OCI-LY7 (cell line): ENCODE measurements at regions not wholly inside any gene's neighbourhood (a gene's known extent, or its start where the extent isn't known, plus 50 kb on each side); places are given as distances from the start of the nearest gene placed in this dataset.

Experiments used
- BruUV-seq: library from RNA; stranded (reverse); fragments of 400-500 nt; replicated peaks from 2 replicates; lab custom pipeline; 2021; lab: Mats Ljungman, UMichigan
- CTCF ChIA-PET: fragments of 300-600 bp; sonication (Branson Sonifier 250); formaldehyde crosslinking; loops from one replicate; lab custom pipeline; 2022; ENCODE audit warnings: antibody characterized with exemption; ENCODE audit not compliant: unreplicated experiment; lab: Charles Lee
- POLR2A ChIA-PET: fragments of 300-600 bp; sonication (Branson Sonifier 250); formaldehyde crosslinking; loops from one replicate; lab custom pipeline; 2022; ENCODE audit warnings: antibody characterized with exemption; lab: Charles Lee
- DNase-seq: peaks from one replicate; pipeline ENCODE4 v3.0.0-alpha.2; 2015; ENCODE audit warnings: low spot score
- H2AFZ ChIP-seq: fragments of 200-600 bp; sonication (generic), shearing (Covaris generic); 2 replicates; pipeline ENCODE4 v1.6.1; 2014; ENCODE audit warnings: mild to moderate bottlenecking, antibody characterized with exemption, low read length, moderate library complexity
- H3K27ac ChIP-seq: fragments of 200-600 bp; sonication (generic); 2 replicates; pipeline ENCODE4 v1.5.1; 2014; ENCODE audit warnings: mixed run types, low read depth, mild to moderate bottlenecking, moderate library complexity, low read length, inconsistent platforms; ENCODE audit not compliant: poor library complexity, severe bottlenecking
- H3K36me3 ChIP-seq: fragments of 200-600 bp; sonication (generic); 2 replicates; pipeline ENCODE4 v1.6.1; 2014; ENCODE audit warnings: mild to moderate bottlenecking, antibody characterized with exemption, low read length, moderate library complexity, mixed read lengths; ENCODE audit not compliant: insufficient read depth
- H3K4me1 ChIP-seq: fragments of 200-600 bp; sonication (generic); 2 replicates; pipeline ENCODE4 v1.5.1; 2014; ENCODE audit warnings: mild to moderate bottlenecking, low read length; ENCODE audit not compliant: insufficient read depth, poor library complexity, severe bottlenecking
- H3K4me2 ChIP-seq: fragments of 200-600 bp; sonication (generic); 2 replicates; pipeline ENCODE4 v1.6.1; 2014; ENCODE audit warnings: mild to moderate bottlenecking, low read length
- H3K4me3 ChIP-seq: fragments of 200-600 bp; sonication (generic); 2 replicates; pipeline ENCODE4 v1.5.1; 2014; ENCODE audit warnings: mild to moderate bottlenecking, low read depth, low read length; ENCODE audit not compliant: poor library complexity, severe bottlenecking
- H3K79me2 ChIP-seq: fragments of 200-600 bp; sonication (generic); 2 replicates; pipeline ENCODE4 v1.6.1; 2016; ENCODE audit warnings: low read depth, mild to moderate bottlenecking, low read length, moderate library complexity, mixed read lengths; ENCODE audit not compliant: insufficient read depth
- H3K9me2 ChIP-seq: fragments of 200-600 bp; sonication (generic); 2 replicates; pipeline ENCODE4 v1.6.1; 2016; ENCODE audit warnings: mild to moderate bottlenecking, low read length, mixed read lengths; ENCODE audit not compliant: insufficient read depth
- H3K9me3 ChIP-seq: fragments of 200-600 bp; sonication (generic); 2 replicates; pipeline ENCODE4 v1.6.1; 2014; ENCODE audit warnings: mild to moderate bottlenecking, mixed run types, low read length, mixed read lengths
- H4K20me1 ChIP-seq: fragments of 200-600 bp; sonication (generic); 2 replicates; pipeline ENCODE4 v1.6.1; 2014; ENCODE audit warnings: mild to moderate bottlenecking, antibody characterized with exemption, low read length, moderate library complexity, mixed read lengths; ENCODE audit not compliant: insufficient read depth
- EZH2phosphoT487 ChIP-seq: fragments of 200-600 bp; sonication (generic); IDR thresholded peaks from 2 replicates; pipeline ENCODE4 v1.6.1; 2018; ENCODE audit warnings: low read depth, borderline replicate concordance, mild to moderate bottlenecking, mixed run types, antibody characterized with exemption, low read length, moderate library complexity, mixed read lengths
- intact Hi-C: fragments of 100-400 bp; cut with micrococcal nuclease; formaldehyde crosslinking; loops from one replicate; pipeline ENCODE4 v1.10.0; 2022; ENCODE audit not compliant: unreplicated experiment
- TF ChIP-seq, protein P1 (sequence below): fragments of 200-600 bp; sonication (generic); conservative IDR thresholded peaks from 2 replicates; pipeline ENCODE4 v1.5.1; 2014; ENCODE audit warnings: mild to moderate bottlenecking, antibody characterized with exemption, low read length, moderate library complexity, mixed read lengths

DNA sequence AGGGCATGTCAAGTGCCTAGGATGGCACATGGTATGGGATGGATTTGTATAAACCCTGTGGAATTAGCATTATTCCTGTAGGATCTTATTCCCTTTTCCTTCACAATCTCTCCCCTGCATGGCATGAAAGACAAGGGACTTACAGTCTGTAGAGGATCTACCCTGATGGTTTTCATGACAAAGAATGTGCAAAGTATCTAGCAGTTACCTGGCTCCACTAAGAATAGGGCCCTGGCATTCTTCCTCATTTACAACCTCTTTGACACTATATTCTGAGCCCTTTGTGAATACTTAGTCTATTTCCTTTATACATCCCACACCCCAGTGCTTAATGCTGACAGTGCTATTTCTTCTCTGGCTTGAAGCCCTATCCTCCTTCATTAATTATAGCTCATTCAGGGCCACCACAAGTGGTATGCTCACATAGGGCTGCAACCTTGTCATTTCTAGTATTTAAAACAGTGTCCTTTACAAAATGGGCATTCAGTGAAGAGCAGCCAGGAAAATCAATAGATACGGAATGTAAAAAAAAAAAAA lies 715.3 kb downstream of the NLGN4Y start:
- intact Hi-C loops = loop anchor here (10.0 kb wide), 1 partner anchor 345 kb away; no protein-coding TSS in a partner anchor
- Histone ChIP-seq H3K4me3 (no peak overlapping the region), H3K9me2 (no peaks in the 10 kb centered on the region), H3K9me3 (no peaks in the 10 kb centered on the region), H3K4me1 (no peaks in the 10 kb centered on the region), H2AFZ (no peak overlapping the region), H3K79me2 (no peaks in the 10 kb centered on the region), H4K20me1 (no peaks in the 10 kb centered on the region), H3K4me2 (no peak overlapping the region), H3K27ac (no peak overlapping the region), H3K36me3 (no peaks in the 10 kb centered on the region)
- ChIA-PET CTCF (no interaction called here), POLR2A (no interaction called here)
- DNase-seq = no peak
- TF ChIP-seq, protein P1, sequence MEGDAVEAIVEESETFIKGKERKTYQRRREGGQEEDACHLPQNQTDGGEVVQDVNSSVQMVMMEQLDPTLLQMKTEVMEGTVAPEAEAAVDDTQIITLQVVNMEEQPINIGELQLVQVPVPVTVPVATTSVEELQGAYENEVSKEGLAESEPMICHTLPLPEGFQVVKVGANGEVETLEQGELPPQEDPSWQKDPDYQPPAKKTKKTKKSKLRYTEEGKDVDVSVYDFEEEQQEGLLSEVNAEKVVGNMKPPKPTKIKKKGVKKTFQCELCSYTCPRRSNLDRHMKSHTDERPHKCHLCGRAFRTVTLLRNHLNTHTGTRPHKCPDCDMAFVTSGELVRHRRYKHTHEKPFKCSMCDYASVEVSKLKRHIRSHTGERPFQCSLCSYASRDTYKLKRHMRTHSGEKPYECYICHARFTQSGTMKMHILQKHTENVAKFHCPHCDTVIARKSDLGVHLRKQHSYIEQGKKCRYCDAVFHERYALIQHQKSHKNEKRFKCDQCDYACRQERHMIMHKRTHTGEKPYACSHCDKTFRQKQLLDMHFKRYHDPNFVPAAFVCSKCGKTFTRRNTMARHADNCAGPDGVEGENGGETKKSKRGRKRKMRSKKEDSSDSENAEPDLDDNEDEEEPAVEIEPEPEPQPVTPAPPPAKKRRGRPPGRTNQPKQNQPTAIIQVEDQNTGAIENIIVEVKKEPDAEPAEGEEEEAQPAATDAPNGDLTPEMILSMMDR = no peak
- no peak for TF ChIP-seq EZH2phosphoT487
- no TSS peak for BruUV-seq

DNA sequence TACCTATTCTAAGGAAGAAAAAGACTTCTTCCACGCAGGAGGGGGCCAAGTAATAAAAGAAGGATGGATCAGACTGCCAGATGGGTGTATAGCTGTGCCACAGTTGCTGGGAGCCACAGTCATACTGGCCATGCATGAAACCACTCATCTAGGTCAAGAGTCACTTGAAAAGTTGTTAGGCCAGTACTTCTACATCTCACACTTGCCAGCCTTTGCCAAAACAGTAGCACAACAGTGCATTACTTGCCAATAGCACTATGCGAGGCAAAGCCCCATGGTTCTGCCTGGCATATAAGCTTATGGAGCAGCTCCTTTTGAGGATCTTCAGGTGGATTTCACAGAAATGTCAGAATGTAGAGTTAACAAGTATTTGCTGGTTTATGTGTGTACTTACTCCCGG lies 735.0 kb downstream of the NLGN4Y start:
- Histone ChIP-seq H3K9me2 (no peaks in the 10 kb centered on the region), H4K20me1 (no peaks in the 10 kb centered on the region), H3K4me3 (no peak overlapping the region), H3K9me3 (no peaks in the 10 kb centered on the region), H3K79me2 (no peaks in the 10 kb centered on the region), H3K4me1 (no peaks in the 10 kb centered on the region), H2AFZ (no peak overlapping the region), H3K36me3 (no peaks in the 10 kb centered on the region), H3K27ac (no peak overlapping the region), H3K4me2 (no peak overlapping the region)
- no peak for DNase-seq
- BruUV-seq = no TSS peak
- no peak for TF ChIP-seq EZH2phosphoT487
- TF ChIP-seq, protein P1 = no peak
- CTCF ChIA-PET = interaction anchor here (0.6 kb wide), 1 partner anchor 72 kb away, joined by 3 read pairs; no protein-coding TSS in a partner anchor
- POLR2A ChIA-PET = no interaction called here
- intact Hi-C loops = no loop called here

DNA sequence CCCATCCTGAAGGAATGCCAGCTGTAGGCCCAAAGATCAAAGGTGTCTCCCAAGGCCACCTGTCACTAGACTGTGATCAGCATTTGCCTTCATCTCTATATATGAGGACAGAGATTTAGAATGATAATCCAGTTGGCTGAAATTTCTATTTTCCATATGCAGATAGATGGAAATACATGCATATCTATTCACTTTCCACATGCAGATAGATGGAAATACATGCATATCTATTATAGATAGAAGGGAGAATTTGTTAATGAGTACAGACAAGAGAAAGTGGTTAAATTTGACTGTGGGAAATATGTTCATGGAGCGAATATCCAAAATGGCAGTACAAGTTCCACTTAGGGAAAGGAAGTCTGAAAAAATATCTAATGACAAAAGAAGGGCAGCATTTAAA lies 762.2 kb downstream of the NLGN4Y start:
- no peaks in the 10 kb centered on the region for H3K9me2 ChIP-seq
- no peaks in the 10 kb centered on the region for H3K36me3 ChIP-seq
- no peaks in the 10 kb centered on the region for H3K9me3 ChIP-seq
- intact Hi-C loops = no loop called here
- TF ChIP-seq, protein P1 = no peak
- TF ChIP-seq EZH2phosphoT487 = no peak
- no peak for DNase-seq
- H3K4me3 ChIP-seq = no peak overlapping the region
- no peak overlapping the region for H3K4me2 ChIP-seq
- ChIA-PET POLR2A (no interaction called here), CTCF (no interaction called here)
- BruUV-seq = no TSS peak
- no peaks in the 10 kb centered on the region for H3K79me2 ChIP-seq
- H2AFZ ChIP-seq = no peak overlapping the region
- no peaks in the 10 kb centered on the region for H4K20me1 ChIP-seq
- H3K4me1 ChIP-seq = no peaks in the 10 kb centered on the region
- no peak overlapping the region for H3K27ac ChIP-seq
